Lower leg skin (tissue), 3 donors: ENCODE measurements at regions not wholly inside any gene's neighbourhood (a gene's known extent, or its start where the extent isn't known, plus 50 kb on each side); places are given as distances from the start of the nearest gene placed in this dataset.

Experiments used
- POLR2A ChIP-seq, 2 donors: fragments of 450-650 bp; IDR thresholded peaks; one replicate each; pipeline ENCODE4 v1.6.1; 2016 to 2017; ENCODE audit warnings: antibody characterized with exemption in 2 of 2, mild to moderate bottlenecking in 1 of 2, moderate library complexity in 1 of 2
- TF ChIP-seq, protein P1 (sequence below), 3 donors: fragments of 450-650 bp; IDR thresholded peaks; one replicate each; pipeline ENCODE4 v1.5.1; 2016; ENCODE audit warnings: antibody characterized with exemption in 3 of 3, mild to moderate bottlenecking in 3 of 3, moderate library complexity in 2 of 3

DNA sequence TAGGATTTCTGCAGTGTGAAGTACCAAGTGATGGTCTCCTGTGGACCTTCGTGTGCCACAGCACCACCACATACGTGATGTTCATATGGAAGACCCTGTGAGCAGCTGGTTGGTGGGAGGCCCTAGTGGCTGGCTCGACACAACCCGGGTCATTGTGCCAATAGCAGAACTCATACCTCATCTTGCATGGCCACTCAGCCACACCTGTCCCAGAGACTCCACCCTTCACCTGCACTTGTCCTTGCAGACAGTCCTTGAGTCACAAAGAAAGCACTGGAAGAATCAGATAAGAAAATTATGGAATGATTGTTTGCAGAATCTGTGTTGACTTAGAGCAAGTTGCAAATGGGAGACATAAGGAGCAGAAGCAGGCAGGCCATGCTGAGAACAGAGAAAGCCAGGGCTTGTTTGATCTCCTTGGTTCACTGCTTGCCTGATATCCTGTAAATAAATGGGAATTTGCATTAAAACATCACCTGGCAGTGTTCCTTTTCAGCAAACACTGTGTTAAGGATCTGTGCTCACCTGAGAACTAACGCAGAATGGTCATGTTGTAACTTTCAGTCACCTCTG, 307.7 kb downstream of the SIPA1L2 start:
- TF ChIP-seq, protein P1, sequence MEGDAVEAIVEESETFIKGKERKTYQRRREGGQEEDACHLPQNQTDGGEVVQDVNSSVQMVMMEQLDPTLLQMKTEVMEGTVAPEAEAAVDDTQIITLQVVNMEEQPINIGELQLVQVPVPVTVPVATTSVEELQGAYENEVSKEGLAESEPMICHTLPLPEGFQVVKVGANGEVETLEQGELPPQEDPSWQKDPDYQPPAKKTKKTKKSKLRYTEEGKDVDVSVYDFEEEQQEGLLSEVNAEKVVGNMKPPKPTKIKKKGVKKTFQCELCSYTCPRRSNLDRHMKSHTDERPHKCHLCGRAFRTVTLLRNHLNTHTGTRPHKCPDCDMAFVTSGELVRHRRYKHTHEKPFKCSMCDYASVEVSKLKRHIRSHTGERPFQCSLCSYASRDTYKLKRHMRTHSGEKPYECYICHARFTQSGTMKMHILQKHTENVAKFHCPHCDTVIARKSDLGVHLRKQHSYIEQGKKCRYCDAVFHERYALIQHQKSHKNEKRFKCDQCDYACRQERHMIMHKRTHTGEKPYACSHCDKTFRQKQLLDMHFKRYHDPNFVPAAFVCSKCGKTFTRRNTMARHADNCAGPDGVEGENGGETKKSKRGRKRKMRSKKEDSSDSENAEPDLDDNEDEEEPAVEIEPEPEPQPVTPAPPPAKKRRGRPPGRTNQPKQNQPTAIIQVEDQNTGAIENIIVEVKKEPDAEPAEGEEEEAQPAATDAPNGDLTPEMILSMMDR (IDR thresholded peaks at IDR 0.05) = no peak
- no peak for TF ChIP-seq POLR2A (IDR thresholded peaks at IDR 0.05)
